Glutamatergic neuron (in vitro differentiated cells): ENCODE measurements at regions not wholly inside any gene's neighbourhood (a gene's known extent, or its start where the extent isn't known, plus 50 kb on each side); places are given as distances from the start of the nearest gene placed in this dataset.
A peak's percentile ranks its signal among the peaks of the same experiment; 100 is the strongest.
"Not testable (repeated sequence)": the region's sequence is repeated elsewhere in the genome, so short reads cannot be mapped to it uniquely, and the experiment has no call there.

Experiments
- DNase-seq: peaks from one replicate; pipeline ENCODE4 v3.0.0; 2022
- H3K27ac Mint-ChIP-seq: one replicate; pipeline ENCODE4 v1.8.0; 2020; ENCODE audit warnings: mild to moderate bottlenecking, mixed read lengths, inconsistent platforms; ENCODE audit not compliant: unreplicated experiment
- H3K27me3 Mint-ChIP-seq: one replicate; pipeline ENCODE4 v1.8.0; 2020; ENCODE audit warnings: mild to moderate bottlenecking, moderate library complexity, mixed read lengths, inconsistent platforms; ENCODE audit not compliant: unreplicated experiment
- H3K36me3 Mint-ChIP-seq: one replicate; pipeline ENCODE4 v1.8.0; 2020; ENCODE audit warnings: mild to moderate bottlenecking, mixed read lengths, inconsistent platforms; ENCODE audit not compliant: unreplicated experiment
- H3K4me1 Mint-ChIP-seq: one replicate; pipeline ENCODE4 v1.8.0; 2020; ENCODE audit warnings: mild to moderate bottlenecking, low read depth, mixed read lengths, inconsistent platforms; ENCODE audit not compliant: unreplicated experiment
- H3K4me3 Mint-ChIP-seq: one replicate; pipeline ENCODE4 v1.8.0; 2020; ENCODE audit warnings: mild to moderate bottlenecking, mixed read lengths, inconsistent platforms; ENCODE audit not compliant: unreplicated experiment
- H3K9me3 Mint-ChIP-seq: one replicate; pipeline ENCODE4 v1.8.0; 2020; ENCODE audit warnings: mild to moderate bottlenecking, moderate library complexity, mixed read lengths, inconsistent platforms; ENCODE audit not compliant: unreplicated experiment

DNA sequence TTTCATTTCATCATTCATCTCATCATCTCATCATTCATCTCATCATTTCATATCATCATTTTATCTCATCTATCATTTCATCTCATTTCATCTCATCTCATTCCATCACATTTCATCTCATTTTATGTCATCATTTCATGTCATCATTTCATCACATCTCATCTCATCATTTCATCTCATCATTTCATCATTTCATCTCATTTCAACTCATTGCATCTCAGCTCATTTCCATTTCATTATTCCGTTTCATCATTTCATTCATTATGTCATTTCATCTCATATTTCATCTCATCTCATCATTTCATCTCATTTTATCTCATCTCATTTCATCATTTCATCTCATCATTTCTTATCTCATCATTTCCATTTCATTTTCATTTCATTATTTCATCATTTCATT, 75.5 kb downstream of the FOXD4L4 start:
- H3K9me3 Mint-ChIP-seq, H3K4me1 Mint-ChIP-seq, H3K4me3 Mint-ChIP-seq, H3K36me3 Mint-ChIP-seq, DNase-seq, H3K27me3 Mint-ChIP-seq, H3K27ac Mint-ChIP-seq: not testable (repeated sequence)

DNA sequence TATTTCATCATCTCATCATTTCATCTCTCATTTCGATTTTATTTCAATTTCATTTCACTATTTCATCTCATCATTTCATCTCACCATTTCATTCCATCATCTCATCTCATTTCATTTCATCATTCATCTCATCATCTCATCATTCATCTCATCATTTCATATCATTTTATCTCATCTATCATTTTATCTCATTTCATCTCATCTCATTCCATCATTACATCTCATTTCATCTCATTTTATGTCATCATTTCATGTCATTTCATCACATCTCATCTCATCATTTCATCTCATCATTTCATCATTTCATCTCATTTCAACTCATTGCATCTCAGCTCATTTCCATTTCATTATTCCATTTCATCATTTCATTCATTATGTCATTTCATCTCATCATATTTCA, 76.3 kb downstream of the FOXD4L4 start:
- H3K27me3 Mint-ChIP-seq, DNase-seq, H3K9me3 Mint-ChIP-seq, H3K4me3 Mint-ChIP-seq, H3K4me1 Mint-ChIP-seq, H3K36me3 Mint-ChIP-seq, H3K27ac Mint-ChIP-seq: not testable (repeated sequence)

DNA sequence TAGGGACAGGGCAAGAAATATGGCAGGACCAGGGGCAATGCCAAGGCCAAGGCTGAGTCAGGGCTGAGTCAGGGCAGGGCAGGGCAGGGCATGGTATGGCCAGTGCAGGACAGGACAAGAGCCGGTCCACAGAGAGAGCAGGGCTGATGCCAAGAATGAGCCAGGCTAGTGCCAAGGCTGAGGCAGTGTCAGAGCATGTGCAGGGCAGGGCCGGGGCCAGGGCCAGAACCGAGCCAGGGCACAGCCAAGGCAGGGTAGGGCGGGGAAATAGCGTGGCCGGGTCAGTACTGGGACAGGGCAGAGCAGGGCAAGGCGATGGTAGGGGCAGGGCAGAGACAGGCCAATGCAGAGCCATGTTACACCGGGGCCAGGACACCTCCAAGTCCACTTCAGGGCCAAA, 83.8 kb downstream of the FOXD4L4 start:
- H3K27me3 Mint-ChIP-seq, result not testable (repeated sequence)

GRCh38 chr9:65825545-65825944, 88.6 kb downstream of the FOXD4L4 start:
- not testable (repeated sequence) for H3K4me3 Mint-ChIP-seq, H3K36me3 Mint-ChIP-seq, H3K9me3 Mint-ChIP-seq, H3K27me3 Mint-ChIP-seq, H3K27ac Mint-ChIP-seq, H3K4me1 Mint-ChIP-seq
- DNase-seq, result peak; percentile 2

More for the DNA sequence above, 83.8 kb downstream of the FOXD4L4 start:
- DNase-seq, H3K36me3 Mint-ChIP-seq, H3K9me3 Mint-ChIP-seq, H3K4me1 Mint-ChIP-seq, H3K27ac Mint-ChIP-seq, H3K4me3 Mint-ChIP-seq: not testable (repeated sequence)
